ENCODE measurements at regions not wholly inside any gene's neighbourhood (a gene's known extent, or its start where the extent isn't known, plus 50 kb on each side); places are given as distances from the start of the nearest gene placed in this dataset.

GRCh38 chr7:118324790-118325449, 100.4 kb downstream of the ANKRD7 start:
- no peak for TF ChIP-seq CTCF (IDR thresholded peaks at IDR 0.05; ENCODE audit: low read depth, low read length)
- TF ChIP-seq EZH2phosphoT487 (IDR thresholded peaks at IDR 0.05; ENCODE audit: low read depth) = no peak

Data from OCI-LY3 (cell line).